Lung (tissue), 11 donors: ENCODE measurements at regions not wholly inside any gene's neighbourhood (a gene's known extent, or its start where the extent isn't known, plus 50 kb on each side); places are given as distances from the start of the nearest gene placed in this dataset.

Experiments
- ATAC-seq: fragments of 200-7000 bp; cut with Tn5 transposase; one replicate; pipeline ENCODE4 v1.9.1; 2020; ENCODE audit warnings: moderate number of reproducible peaks; ENCODE audit not compliant: insufficient read depth, low FRiP score
- DNase-seq, 3 donors: peaks; one replicate each; pipeline ENCODE4 v3.0.0-alpha.2; 2013 to 2017
- H3K27ac ChIP-seq, 2 donors: one replicate each; pipeline ENCODE4 v1.5.1; 2013; ENCODE audit warnings: mild to moderate bottlenecking in 2 of 2, moderate library complexity in 2 of 2, control low read depth in 1 of 2, inconsistent platforms in 1 of 2, low read depth in 1 of 2, low read length in 1 of 2
- H3K27me3 ChIP-seq, 3 donors: one replicate each; pipeline ENCODE4 v1.5.1; 2013; ENCODE audit warnings: low read length in 2 of 3; ENCODE audit not compliant: control insufficient read depth in 3 of 3, insufficient read depth in 3 of 3
- H3K36me3 ChIP-seq, 4 donors: one replicate each; pipeline ENCODE4 v1.5.1; 2013; ENCODE audit warnings: low read length in 4 of 4, mild to moderate bottlenecking in 1 of 4, moderate library complexity in 1 of 4; ENCODE audit not compliant: control insufficient read depth in 4 of 4, insufficient read depth in 4 of 4
- H3K4me1 ChIP-seq, 5 donors: one replicate each; pipeline ENCODE4 v1.5.1; 2013; ENCODE audit warnings: low read length in 5 of 5, mild to moderate bottlenecking in 2 of 5, moderate library complexity in 1 of 5; ENCODE audit not compliant: control insufficient read depth in 5 of 5, insufficient read depth in 5 of 5
- H3K4me3 ChIP-seq: one replicate; pipeline ENCODE4 v1.5.1; 2013; ENCODE audit warnings: mild to moderate bottlenecking, control low read depth, moderate library complexity
- H3K9ac ChIP-seq, 2 donors: one replicate each; pipeline ENCODE4 v1.5.1; 2013; ENCODE audit warnings: low read length in 2 of 2, control low read depth in 1 of 2; ENCODE audit not compliant: insufficient read depth in 1 of 2
- H3K9me3 ChIP-seq, 4 donors: one replicate each; pipeline ENCODE4 v1.5.1; 2013; ENCODE audit warnings: low read length in 3 of 4, mild to moderate bottlenecking in 1 of 4, moderate library complexity in 1 of 4; ENCODE audit not compliant: control insufficient read depth in 4 of 4, insufficient read depth in 3 of 4
- CTCF ChIP-seq: IDR thresholded peaks from 2 replicates; pipeline ENCODE4 v1.5.1; 2012; ENCODE audit warnings: mild to moderate bottlenecking; ENCODE audit errors: control extremely low read depth, extremely low read depth
- WGBS, 2 donors: extraction: QIAGEN DNeasy Blood & Tissue Kit; methylation state at CpG; one replicate each; pipeline ENCODE4 v1.1.7; 2013; 5-methylcytosine and 5-hydroxymethylcytosine counted together
- donor health status: control.
- donor health status: control.
- donor health status: Bipolar disorder and iron deficiency.
- donor health status: healthy.
- donor health status: DM: yes; HTN: yes; CAD: no.

DNA sequence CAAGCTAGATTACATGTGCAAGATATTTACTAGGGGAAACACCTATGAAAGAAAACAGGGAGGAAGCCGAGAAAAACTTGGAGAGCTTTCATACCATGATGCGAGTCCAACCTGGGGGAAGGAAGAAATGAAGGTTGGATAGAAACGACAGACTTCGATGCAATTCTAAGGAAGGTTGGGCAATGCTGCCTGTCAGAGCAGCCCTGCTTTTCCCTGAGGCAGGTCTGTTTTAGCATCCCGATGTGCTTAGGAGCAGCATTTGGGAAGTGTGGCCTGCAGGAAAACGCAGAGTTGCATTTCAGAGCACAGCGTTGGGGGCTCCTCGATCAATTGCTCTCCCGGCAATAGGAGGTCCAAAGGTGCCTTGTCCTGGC, 91.9 kb upstream of the DTNBP1 start:
- H3K9ac ChIP-seq: no peak overlapping the region
- H3K36me3 ChIP-seq: no peaks in the 10 kb centered on the region
- peaks cover 0 to 12% (median 0%) of the 10 kb centered on the region in 5 donors for H3K4me1 ChIP-seq
- no peaks in the 10 kb centered on the region for H3K9me3 ChIP-seq
- 87 to 92% methylated on average over 9 of the region's 9 CpGs for WGBS, 2 donors
- DNase-seq: no peak
- H3K4me3 ChIP-seq: no peak overlapping the region
- no peak overlapping the region for H3K27ac ChIP-seq
- H3K27me3 ChIP-seq: no peaks in the 10 kb centered on the region
- no peak for ATAC-seq
- TF ChIP-seq CTCF: no peak

- ATAC-seq: no peak
- Histone ChIP-seq H3K9me3 (no peaks in the 10 kb centered on the region), H3K4me3 (no peak overlapping the region), H3K27me3 (no peaks in the 10 kb centered on the region), H3K4me1 (peaks cover 0 to 12% (median 0%) of the 10 kb centered on the region in 5 donors), H3K27ac (no peak overlapping the region), H3K36me3 (no peaks in the 10 kb centered on the region), H3K9ac (no peak overlapping the region)
- no peak for TF ChIP-seq CTCF
- peak in 1 of 3 donors; percentile 17 for DNase-seq
- 70 to 77% methylated on average over 5 of the region's 5 CpGs for WGBS, 2 donors
Observed at GRCh38 chr6:15754035-15754705, 91.3 kb upstream of the DTNBP1 start.

DNA sequence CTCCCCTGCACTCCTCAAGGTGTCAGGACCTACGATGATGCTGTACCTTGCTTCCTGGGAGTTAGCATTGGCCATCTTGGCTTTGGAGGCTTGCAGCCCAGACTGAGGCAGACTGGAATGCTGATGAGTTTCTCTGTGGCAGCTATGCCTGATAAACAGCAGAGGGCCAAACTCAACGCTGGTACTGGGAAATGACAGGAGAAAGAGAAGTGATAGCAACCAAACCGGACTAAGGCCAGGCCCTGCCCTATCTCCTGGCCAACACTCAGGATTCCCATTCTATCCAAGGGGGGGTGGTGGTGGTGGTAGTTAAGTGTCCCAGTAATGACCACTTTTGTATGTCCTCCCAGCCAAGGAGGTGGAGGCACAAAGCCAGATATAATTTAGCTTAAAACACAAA, 90.0 kb upstream of the DTNBP1 start:
- Histone ChIP-seq H3K27ac (no peak overlapping the region), H3K9me3 (no peaks in the 10 kb centered on the region), H3K4me3 (no peak overlapping the region), H3K27me3 (no peaks in the 10 kb centered on the region), H3K9ac (no peak overlapping the region), H3K4me1 (peaks cover 0 to 12% (median 0%) of the 10 kb centered on the region in 5 donors), H3K36me3 (no peaks in the 10 kb centered on the region)
- peak; percentile 8 for ATAC-seq
- 68 to 84% methylated on average over 3 of the region's 3 CpGs for WGBS, 2 donors
- no peak for TF ChIP-seq CTCF
- DNase-seq: no peak

DNA sequence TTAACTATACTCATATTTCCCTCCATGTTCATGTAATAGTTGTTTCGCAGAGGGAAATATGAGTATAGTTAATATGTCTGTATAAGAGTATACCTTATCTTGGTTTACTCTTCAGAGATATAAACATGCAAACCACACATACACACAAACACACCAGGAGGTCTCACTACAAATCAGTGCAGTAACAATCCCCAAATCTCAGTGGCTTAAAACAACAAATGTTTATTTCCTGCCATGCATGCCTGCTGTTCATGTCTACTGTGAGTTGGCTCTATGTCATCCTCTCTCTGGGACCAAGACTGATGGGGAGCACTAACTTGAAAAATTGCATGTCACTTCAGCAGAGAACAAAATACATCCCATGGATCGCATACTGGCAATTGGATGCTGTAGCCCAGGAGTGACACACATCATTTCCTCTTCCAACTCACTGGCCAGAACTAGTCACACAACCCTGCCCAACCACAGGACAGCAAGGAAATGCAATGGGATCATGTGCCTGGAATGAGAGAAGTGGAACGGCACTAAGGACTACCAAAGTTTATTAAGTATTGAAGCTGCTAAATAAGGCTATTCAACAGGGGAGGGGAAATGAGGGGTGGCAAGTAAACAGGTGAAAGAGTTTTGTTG, 89.0 kb upstream of the DTNBP1 start:
- Histone ChIP-seq H3K9me3 (no peaks in the 10 kb centered on the region), H3K27me3 (no peaks in the 10 kb centered on the region), H3K9ac (no peak overlapping the region), H3K36me3 (no peaks in the 10 kb centered on the region), H3K27ac (no peak overlapping the region), H3K4me1 (peaks cover 0 to 12% (median 0%) of the 10 kb centered on the region in 5 donors), H3K4me3 (no peak overlapping the region)
- 72 to 90% methylated on average over 3 of the region's 3 CpGs for WGBS, 2 donors
- DNase-seq (no peak), ATAC-seq (no peak)
- no peak for TF ChIP-seq CTCF
